Right hindlimb (tissue), 1 donor: ENCODE measurements at regions not wholly inside any gene's neighbourhood (a gene's known extent, or its start where the extent isn't known, plus 50 kb on each side); places are given as distances from the start of the nearest gene placed in this dataset.
"Not testable (repeated sequence)": the region's sequence is repeated elsewhere in the genome, so short reads cannot be mapped to it uniquely, and the experiment has no call there.

ENCODE experiments used
- DNase-seq: peaks from one replicate; pipeline ENCODE4 v3.0.0-alpha.2; 2018

GRCh38 chr1:224535641-224536040, 80.5 kb upstream of the CNIH3 start:
- no peak for DNase-seq

GRCh38 chr1:224539971-224540370, 76.1 kb upstream of the CNIH3 start:
- DNase-seq: no peak

- no peak for DNase-seq
These were observed 75.6 kb upstream of the CNIH3 start for GRCh38 chr1:224540535-224540934.

DNA sequence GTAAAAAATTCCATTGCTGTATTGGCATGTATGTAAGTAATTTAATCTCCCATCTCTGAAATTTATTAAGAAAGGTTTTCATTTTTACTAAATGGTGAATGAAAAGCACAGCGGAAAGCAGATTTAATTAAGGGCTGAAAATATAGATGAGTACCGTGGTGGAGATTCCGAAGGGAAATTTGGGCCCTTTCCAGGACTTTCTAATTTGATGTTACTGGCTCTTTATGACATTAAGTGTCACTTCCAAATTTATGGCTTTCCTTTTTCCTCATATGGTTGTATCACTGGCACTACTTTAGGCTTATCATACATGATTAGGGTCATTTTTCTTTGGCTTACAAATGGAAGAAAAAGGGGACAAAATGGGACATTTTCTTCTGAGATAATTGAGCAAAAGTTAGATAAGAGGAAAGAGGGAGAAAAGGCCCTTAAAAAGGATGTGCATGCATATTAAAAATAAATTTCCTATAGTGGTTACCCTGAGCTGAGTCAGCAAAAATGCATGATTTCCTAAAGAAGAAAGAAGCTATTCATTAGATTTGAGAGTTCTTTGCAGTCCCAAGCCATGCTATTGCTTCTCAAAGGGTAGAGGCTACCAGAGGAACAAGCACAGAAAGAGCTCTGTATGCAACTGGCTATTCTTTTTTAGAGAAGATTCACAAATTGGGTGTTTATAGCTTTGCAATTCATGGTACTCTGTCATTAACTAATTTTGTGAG, 74.9 kb upstream of the CNIH3 start:
- no peak for DNase-seq

DNA sequence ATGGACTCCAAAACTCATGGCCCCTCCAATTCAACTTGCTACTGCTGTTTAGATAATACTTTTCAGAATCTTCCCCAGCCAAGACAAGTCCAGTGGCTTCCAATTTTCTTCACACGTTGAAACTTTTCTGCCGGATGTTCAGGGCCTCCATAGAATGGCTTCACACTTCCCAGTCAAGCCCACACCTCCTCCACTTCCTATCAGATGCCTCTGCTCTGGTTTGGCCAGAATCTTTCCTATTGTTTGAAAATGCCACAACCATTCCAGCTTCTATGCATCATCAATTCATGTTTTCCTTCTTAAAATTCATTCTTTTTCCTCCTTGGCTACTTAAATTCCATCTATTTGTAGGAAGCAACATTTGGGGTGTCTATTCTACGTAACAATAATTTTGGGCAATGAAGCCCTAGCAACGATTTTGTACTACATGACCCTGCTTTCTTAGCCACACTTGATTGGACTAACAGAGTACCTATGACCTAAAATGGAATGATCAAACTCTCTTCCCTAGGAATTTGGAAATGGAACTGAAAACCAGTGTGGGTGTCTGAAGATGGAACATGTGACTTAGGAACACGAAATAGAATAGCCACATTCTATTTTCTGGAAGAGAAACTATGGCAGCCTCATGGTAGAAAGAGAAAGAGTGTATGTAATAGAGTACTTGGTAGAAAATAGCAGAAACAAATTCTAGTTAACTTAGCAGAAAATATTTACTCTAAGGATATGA, 74.1 kb upstream of the CNIH3 start:
- DNase-seq: no peak

- no peak for DNase-seq
These were observed 73.2 kb upstream of the CNIH3 start for GRCh38 chr1:224542783-224543440.

DNA sequence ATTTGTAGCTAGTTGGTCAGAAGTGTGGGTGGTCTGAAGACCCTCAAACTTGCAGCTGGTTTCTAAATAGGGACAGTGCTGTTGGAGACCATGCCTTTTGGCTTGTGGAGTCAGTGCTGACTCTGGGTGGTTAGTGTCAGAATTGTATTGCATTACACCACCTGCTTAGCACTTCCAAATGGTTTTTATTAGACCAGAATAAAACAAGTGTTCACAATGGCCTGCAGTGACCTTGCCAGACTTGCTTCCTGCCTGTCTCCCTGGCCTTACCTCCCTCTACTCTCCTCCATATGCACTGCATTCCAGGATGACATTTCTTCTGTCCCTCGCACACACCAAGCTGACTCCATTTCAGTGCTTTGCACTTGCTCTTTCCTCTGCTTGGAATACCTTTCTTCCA, 72.7 kb upstream of the CNIH3 start:
- DNase-seq: no peak

DNA sequence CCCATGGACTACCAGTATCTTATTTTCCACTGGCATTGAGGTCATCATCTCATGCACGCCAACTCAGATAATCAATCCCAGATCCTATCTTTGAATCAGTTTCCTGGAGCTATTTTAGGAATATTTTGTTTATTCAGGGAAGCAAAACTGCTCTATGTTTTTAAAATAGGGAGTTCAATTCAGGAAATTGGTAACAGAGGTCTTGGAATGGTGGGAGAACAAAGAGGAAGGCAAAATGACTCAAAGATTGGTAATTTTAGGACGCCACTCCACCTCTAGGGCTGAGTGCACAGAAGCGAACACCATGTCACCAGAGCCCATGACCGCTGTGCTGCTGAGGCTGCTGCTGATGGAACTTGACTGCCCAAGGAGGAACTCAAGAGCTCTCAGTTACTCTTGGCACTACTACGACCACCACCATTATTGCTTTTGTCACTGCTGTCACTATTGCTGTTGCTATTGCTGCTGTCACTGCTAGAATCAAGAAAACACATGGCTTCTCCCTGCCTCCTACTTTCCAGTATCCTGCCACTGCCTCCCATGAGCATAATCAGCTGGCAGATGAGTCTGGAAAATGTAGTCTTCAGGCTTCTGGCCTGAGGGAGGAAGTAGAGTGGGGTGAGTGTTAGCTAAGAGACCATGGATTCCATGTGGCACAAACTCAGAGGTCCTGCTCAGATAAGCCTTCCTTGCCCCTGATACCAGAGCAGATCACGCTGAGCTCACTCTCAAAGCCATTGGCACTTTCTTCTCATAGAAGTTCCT, 71.6 kb upstream of the CNIH3 start:
- no peak for DNase-seq

DNA sequence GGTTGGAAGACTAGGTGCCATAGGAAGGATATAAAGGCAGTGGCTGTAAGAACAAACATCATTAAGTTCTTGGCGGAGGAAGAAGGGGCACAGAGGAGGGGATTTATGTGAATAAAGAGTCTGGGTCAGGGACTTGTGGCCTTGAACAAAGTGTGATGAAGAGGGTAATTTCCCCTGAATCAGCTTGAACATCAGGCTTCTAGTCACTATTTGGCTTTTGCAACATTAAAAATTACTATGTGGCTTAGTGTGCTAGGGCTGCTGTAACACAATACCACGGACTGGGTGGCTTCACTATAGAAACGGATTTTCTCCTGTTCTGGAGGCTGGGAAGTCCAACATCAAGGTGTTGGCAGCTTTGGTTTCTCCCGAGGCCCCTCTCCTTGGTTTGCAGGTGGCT, 70.5 kb upstream of the CNIH3 start:
- DNase-seq: no peak

GRCh38 chr1:224548676-224549075, 67.4 kb upstream of the CNIH3 start:
- DNase-seq: no peak

GRCh38 chr1:224551189-224551588, 64.9 kb upstream of the CNIH3 start:
- not testable (repeated sequence) for DNase-seq

DNA sequence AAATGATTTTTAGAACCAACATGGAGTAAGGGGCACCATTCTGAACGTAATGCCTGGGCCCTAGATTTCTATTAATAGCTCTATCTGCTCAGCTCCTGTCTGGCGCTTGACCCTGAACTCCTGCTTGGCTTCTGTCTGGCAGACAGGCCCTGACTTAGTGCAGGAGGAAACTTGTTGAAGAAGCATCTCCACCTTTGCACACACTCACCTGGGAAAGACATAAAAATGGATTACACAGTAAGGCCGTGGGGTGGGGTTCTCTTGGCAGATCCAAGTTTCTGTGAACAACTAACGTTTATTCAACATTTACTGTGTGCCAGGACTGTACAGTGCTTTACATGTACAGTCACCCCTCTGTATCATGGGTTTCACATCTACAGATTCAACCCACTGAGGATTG, 62.1 kb upstream of the CNIH3 start:
- DNase-seq: no peak

DNA sequence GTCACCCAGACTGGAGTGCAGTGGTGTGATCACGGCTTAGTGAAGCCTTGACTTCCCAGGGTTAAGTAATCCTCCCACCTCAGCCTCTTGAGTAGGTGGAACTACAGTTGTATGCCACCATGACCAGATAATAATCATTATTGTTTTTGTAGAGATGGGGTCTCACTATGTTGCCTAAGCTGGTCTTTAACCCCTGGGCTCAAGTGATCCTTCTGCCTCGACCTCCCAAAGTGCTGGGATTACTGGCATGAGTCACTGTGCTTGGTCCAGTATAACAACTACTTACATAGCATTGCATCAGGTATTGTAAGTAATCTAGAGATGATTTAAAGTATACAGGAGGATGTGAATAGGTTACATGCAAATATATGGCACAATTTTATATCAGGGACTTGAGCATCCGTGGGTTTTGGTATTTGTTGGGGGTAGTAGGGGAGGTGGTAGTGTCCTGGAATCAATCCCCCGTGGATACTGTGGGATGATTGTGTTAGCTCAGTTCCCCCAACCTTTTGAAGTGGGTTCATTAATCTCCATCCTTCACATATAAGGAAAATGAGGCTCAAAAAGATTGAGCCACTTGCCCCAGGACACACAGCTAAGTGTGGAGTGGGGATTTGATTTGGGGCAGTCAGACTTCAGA, 61.4 kb upstream of the CNIH3 start:
- DNase-seq: no peak

- DNase-seq: no peak
These were observed 57.2 kb upstream of the CNIH3 start for GRCh38 chr1:224558904-224559303.

- DNase-seq: no peak
These were observed 56.0 kb upstream of the CNIH3 start for GRCh38 chr1:224559981-224560728.

GRCh38 chr1:224562881-224563280, 53.2 kb upstream of the CNIH3 start:
- not testable (repeated sequence) for DNase-seq

DNA sequence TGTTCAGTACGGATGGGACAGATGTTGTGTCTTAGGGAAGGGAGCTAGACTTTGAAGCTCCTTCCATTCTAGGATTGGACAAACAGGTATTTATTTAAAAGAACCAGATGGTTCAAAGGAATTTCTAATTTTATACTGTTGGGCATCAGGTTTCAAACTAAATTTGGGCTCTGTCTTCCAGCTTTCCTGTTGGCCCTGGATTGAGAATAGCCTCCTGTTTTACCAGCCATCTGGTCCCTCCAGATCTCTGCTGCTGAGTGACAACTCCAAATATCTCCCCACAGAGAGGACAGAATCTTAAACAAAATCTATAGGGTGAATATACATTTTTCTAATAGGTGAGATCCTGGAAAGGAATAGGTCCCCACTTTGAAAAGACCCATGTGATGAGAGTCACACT, 52.5 kb upstream of the CNIH3 start:
- DNase-seq: no peak

GRCh38 chr1:224564454-224565084, 51.5 kb upstream of the CNIH3 start:
- no peak for DNase-seq

DNA sequence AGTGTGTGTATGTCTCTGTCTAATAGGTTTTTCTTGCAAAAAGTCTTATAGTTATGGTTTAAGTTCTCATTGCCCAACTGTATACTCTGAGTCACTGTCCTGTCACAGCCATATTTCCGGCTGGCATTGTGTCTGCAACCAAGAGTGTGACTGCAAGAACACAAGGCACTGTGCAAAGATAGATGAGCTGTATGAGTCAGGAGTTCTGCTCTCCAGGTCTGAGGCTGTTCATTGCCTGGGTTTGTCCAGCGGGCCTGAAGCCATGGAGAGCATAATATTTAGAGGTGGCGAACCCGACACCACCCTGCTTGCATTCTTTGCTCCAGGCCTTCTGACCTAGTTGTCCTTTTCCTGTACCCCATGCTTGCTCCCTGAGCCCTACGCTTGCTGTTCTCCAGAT, 50.9 kb upstream of the CNIH3 start:
- no peak for DNase-seq

DNA sequence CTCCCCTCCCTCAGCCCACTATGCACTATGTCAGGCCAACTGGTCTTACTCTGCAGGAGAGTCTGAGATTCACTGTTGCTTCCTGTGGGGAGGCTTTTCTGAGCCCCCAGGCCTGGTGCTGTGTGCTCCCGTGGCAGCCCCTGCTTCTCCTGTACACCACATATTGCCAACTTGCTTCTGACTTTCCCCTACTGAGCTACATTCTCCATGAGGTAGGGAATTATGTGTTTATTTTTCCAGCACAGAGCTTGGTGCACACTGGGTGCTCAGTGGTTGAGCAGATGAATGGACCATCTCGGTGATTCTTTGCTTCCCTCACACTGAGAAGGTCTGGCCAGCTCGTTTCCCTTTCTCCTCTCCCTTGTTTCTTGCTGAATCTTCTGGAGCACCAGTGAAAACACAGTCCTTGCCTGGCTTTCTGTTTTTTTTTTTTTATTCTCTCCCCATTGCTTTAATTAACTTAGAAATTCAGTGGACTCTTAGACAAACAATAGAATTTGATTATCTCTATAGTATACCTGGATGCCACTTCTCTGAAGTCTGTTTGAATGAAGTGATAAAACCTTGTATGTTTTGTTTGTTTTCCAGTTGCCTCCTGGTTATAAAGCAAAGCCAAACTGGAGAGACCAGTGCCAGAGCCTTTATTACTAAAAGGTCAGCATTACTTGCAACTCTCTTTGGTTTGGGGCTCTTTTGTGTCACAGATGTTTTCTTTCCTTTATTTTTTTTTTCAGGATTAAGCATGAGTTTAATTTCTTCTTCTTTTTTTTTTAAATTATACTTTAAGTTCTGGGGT, 50.3 kb upstream of the CNIH3 start:
- DNase-seq: no peak
